ENCODE measurements at regions not wholly inside any gene's neighbourhood (a gene's known extent, or its start where the extent isn't known, plus 50 kb on each side); places are given as distances from the start of the nearest gene placed in this dataset.

DNA sequence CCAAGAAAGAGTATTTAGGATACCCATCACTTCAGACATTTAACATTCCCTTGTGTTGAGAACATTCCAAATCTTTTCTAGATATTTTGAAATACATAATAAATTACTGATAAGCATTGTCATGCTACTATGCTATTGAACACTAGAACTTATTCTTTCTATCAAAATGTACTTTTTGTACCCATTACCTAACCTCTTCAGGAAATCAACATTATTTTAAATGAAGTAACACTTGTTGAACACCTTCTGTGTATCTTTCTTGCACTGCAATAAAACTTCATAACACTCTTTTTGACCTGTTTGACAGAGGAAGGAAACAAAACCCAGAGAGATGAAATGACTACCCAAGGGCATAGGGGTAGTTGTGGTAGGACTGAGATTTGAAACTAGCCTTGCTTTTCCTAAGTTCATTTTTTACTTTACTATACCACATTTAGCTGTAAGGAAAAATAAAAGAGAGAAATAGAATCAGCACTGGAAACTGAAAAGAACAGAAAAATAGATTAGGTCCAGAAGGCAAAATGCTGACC is 99.4 kb downstream of the UCHL5 start:
- H3K9me3 Mint-ChIP-seq = no peaks in the 10 kb centered on the region
- no peak for TF ChIP-seq ZBTB21 (CRISPR knock-in tag; IDR thresholded peaks at IDR 0.05; ENCODE audit: borderline replicate concordance)
- TF ChIP-seq FOXP1 (CRISPR knock-in tag; IDR thresholded peaks at IDR 0.05; ENCODE audit: borderline replicate concordance) = no peak
- TF ChIP-seq, protein P1, sequence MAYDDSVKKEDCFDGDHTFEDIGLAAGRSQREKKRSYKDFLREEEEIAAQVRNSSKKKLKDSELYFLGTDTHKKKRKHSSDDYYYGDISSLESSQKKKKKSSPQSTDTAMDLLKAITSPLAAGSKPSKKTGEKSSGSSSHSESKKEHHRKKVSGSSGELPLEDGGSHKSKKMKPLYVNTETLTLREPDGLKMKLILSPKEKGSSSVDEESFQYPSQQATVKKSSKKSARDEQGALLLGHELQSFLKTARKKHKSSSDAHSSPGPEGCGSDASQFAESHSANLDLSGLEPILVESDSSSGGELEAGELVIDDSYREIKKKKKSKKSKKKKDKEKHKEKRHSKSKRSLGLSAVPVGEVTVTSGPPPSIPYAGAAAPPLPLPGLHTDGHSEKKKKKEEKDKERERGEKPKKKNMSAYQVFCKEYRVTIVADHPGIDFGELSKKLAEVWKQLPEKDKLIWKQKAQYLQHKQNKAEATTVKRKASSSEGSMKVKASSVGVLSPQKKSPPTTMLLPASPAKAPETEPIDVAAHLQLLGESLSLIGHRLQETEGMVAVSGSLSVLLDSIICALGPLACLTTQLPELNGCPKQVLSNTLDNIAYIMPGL (CRISPR knock-in tag; IDR thresholded peaks at IDR 0.05) = no peak
- no peak for TF ChIP-seq FOXK1 (CRISPR knock-in tag; IDR thresholded peaks at IDR 0.05)
- TF ChIP-seq, protein P2, sequence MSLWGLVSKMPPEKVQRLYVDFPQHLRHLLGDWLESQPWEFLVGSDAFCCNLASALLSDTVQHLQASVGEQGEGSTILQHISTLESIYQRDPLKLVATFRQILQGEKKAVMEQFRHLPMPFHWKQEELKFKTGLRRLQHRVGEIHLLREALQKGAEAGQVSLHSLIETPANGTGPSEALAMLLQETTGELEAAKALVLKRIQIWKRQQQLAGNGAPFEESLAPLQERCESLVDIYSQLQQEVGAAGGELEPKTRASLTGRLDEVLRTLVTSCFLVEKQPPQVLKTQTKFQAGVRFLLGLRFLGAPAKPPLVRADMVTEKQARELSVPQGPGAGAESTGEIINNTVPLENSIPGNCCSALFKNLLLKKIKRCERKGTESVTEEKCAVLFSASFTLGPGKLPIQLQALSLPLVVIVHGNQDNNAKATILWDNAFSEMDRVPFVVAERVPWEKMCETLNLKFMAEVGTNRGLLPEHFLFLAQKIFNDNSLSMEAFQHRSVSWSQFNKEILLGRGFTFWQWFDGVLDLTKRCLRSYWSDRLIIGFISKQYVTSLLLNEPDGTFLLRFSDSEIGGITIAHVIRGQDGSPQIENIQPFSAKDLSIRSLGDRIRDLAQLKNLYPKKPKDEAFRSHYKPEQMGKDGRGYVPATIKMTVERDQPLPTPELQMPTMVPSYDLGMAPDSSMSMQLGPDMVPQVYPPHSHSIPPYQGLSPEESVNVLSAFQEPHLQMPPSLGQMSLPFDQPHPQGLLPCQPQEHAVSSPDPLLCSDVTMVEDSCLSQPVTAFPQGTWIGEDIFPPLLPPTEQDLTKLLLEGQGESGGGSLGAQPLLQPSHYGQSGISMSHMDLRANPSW (CRISPR knock-in tag; conservative IDR thresholded peaks at IDR 0.05; ENCODE audit: low read depth) = no peak
- no peak for TF ChIP-seq ZNF671 (CRISPR knock-in tag; IDR thresholded peaks at IDR 0.05)
- TF ChIP-seq, protein P3, sequence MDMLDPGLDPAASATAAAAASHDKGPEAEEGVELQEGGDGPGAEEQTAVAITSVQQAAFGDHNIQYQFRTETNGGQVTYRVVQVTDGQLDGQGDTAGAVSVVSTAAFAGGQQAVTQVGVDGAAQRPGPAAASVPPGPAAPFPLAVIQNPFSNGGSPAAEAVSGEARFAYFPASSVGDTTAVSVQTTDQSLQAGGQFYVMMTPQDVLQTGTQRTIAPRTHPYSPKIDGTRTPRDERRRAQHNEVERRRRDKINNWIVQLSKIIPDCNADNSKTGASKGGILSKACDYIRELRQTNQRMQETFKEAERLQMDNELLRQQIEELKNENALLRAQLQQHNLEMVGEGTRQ (CRISPR knock-in tag; IDR thresholded peaks at IDR 0.05) = no peak
- no peak for TF ChIP-seq ZNF416 (CRISPR knock-in tag; IDR thresholded peaks at IDR 0.05)
- no peak for TF ChIP-seq KAT7 (CRISPR knock-in tag; IDR thresholded peaks at IDR 0.05; ENCODE audit: borderline replicate concordance)
- TF ChIP-seq, protein P4, sequence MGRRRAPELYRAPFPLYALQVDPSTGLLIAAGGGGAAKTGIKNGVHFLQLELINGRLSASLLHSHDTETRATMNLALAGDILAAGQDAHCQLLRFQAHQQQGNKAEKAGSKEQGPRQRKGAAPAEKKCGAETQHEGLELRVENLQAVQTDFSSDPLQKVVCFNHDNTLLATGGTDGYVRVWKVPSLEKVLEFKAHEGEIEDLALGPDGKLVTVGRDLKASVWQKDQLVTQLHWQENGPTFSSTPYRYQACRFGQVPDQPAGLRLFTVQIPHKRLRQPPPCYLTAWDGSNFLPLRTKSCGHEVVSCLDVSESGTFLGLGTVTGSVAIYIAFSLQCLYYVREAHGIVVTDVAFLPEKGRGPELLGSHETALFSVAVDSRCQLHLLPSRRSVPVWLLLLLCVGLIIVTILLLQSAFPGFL (CRISPR knock-in tag; IDR thresholded peaks at IDR 0.05; ENCODE audit: borderline replicate concordance) = no peak
- TF ChIP-seq TEAD1 (CRISPR knock-in tag; IDR thresholded peaks at IDR 0.05) = no peak
- no peak for TF ChIP-seq ZNF263 (CRISPR knock-in tag; IDR thresholded peaks at IDR 0.05; ENCODE audit: low read depth)
- no peak for TF ChIP-seq ZNF423 (CRISPR knock-in tag; IDR thresholded peaks at IDR 0.05)
- TF ChIP-seq, protein P5, sequence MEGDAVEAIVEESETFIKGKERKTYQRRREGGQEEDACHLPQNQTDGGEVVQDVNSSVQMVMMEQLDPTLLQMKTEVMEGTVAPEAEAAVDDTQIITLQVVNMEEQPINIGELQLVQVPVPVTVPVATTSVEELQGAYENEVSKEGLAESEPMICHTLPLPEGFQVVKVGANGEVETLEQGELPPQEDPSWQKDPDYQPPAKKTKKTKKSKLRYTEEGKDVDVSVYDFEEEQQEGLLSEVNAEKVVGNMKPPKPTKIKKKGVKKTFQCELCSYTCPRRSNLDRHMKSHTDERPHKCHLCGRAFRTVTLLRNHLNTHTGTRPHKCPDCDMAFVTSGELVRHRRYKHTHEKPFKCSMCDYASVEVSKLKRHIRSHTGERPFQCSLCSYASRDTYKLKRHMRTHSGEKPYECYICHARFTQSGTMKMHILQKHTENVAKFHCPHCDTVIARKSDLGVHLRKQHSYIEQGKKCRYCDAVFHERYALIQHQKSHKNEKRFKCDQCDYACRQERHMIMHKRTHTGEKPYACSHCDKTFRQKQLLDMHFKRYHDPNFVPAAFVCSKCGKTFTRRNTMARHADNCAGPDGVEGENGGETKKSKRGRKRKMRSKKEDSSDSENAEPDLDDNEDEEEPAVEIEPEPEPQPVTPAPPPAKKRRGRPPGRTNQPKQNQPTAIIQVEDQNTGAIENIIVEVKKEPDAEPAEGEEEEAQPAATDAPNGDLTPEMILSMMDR (IDR thresholded peaks at IDR 0.05) = no peak
- TF ChIP-seq, protein P6, sequence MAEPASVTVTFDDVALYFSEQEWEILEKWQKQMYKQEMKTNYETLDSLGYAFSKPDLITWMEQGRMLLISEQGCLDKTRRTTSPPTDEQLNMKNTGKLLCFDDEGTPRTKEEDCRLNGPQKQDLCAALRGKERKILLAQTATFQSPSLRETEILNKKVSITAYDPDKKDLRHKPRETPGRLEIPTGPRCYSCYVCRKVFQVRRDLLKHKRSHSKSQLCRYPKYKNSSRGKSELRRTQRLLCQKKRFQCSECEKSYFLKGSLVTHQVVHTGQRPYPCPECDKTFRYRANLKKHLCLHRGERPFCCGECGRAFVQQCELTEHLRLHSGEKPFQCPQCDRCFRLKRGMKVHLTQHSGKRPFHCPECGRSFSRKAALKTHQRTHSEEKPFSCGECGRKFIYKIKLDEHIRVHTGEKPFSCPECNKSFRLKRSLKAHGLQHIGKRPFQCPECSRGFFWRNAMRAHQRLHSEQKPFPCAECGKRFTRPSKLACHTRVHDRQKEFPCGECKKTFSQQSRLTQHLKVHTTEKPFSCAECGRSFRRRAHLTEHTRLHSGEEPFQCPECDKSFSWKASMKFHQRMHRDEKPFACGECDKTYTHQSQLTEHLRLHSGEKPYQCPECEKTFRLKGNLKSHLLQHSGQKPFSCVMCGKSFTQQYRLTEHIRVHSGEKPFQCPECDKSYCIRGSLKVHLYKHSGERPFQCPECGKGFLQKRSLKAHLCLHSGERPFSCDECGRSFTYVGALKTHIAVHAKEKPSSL (CRISPR knock-in tag; conservative IDR thresholded peaks at IDR 0.05) = no peak
- no peak for TF ChIP-seq CBFB (CRISPR knock-in tag; IDR thresholded peaks at IDR 0.05; ENCODE audit: low read depth)
- TF ChIP-seq, protein P7, sequence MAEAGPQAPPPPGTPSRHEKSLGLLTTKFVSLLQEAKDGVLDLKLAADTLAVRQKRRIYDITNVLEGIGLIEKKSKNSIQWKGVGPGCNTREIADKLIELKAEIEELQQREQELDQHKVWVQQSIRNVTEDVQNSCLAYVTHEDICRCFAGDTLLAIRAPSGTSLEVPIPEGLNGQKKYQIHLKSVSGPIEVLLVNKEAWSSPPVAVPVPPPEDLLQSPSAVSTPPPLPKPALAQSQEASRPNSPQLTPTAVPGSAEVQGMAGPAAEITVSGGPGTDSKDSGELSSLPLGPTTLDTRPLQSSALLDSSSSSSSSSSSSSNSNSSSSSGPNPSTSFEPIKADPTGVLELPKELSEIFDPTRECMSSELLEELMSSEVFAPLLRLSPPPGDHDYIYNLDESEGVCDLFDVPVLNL (CRISPR knock-in tag; IDR thresholded peaks at IDR 0.05; ENCODE audit: borderline replicate concordance, low read depth) = no peak
- no peaks in the 10 kb centered on the region for H3K36me3 Mint-ChIP-seq
- H3K27me3 Mint-ChIP-seq (ENCODE audit: low read depth) = no peaks in the 10 kb centered on the region
- ATAC-seq (no peak), DNase-seq (ENCODE audit: low spot score) (no peak)
- CTCF ChIA-PET = no interaction called here
- H3K4me3 Mint-ChIP-seq = no peak overlapping the region
- H3K4me1 Mint-ChIP-seq = no peaks in the 10 kb centered on the region
- H3K27ac Mint-ChIP-seq = no peak overlapping the region
- POLR2A ChIA-PET = no interaction called here

All from WTC11 (cell line).